ENCODE measurements at regions not wholly inside any gene's neighbourhood (a gene's known extent, or its start where the extent isn't known, plus 50 kb on each side); places are given as distances from the start of the nearest gene placed in this dataset.
"Not testable (repeated sequence)": the region's sequence is repeated elsewhere in the genome, so short reads cannot be mapped to it uniquely, and the experiment has no call there.

DNA sequence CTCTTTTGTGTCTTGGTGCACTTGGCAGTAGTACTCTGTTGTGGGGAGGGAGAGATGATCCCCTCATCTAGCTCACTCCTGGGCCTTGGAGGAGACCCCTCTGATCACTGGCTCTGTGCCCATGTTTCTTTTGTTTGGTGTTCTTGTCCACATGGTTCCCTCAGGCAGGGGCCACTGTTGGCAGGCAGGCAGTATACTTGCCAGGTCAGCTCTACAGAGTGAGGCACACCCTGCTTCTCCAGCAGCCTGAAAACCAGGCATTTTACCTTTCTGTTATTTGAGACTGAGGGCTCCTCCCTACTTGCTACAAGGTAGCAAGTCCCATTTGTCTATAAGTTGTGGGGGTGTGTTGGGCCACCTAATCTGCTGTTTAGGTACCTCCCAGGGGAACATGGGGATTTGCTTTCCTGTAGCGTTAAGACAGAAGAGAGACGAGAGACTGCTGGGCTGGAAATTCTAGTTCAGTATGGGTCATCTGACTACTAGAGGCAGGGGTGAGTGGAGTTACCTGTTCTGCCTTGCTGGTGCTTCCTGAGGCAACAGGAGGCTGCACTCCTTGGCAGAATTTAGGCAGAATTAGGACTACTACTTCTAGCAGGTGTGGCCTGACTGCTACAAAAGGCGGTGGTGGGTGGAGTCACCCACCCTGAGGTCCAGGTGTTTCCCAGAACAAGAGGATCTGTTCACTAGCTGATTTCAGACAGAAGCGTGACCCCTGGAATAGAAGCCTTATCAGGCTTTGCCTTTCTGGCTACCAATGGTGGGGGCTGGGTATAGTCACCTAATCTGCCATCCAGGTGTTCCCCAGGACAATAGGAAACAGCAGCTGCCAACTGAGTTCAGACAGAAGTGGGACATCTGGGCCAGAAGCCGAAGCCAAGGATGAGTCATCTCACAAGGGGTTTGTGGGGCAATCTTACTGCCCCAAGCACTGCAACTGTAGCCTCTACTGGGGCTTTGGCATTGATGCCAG is 843.0 kb upstream of the ATXN8OS start:
- FAIRE-seq, result no peak

DNA sequence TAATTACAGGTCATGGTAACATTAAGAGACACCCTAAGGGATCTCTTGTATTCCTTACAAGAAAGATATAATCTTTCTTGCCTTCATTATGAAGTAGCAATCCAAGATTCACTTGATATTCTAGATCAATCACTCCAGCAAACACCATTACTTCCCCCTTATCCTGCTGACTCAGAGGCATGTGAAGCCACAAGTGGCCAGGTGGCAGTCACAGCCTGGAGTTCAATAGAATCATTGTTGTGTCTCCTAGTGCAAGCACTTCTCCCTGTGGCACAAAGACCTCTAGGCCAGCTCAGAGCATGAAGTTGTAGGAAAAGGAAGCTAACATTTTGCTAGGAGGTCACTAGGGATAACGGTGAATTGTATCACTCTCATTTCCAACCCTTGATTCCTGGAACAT is 864.3 kb upstream of the ATXN8OS start:
- no peak for FAIRE-seq

DNA sequence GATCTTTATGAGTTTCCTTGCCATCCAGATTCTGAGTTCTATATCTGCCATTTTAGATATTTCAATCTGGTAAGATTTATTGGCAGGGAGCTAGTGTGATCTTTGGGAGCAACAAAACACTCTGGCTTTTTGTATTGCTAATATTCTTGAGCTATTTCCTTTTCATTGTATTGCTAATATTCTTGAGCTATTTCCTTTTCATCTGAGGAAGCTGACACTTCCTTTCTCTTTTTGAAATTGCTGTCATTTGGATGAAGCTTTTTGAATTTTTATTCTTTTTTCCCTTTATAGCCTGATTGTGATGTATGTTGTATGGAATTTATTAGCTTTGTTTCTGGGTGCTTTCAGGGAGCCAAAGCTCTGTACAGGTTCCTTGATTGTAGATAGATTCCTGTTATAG is 873.5 kb upstream of the ATXN8OS start:
- FAIRE-seq, result no peak

DNA sequence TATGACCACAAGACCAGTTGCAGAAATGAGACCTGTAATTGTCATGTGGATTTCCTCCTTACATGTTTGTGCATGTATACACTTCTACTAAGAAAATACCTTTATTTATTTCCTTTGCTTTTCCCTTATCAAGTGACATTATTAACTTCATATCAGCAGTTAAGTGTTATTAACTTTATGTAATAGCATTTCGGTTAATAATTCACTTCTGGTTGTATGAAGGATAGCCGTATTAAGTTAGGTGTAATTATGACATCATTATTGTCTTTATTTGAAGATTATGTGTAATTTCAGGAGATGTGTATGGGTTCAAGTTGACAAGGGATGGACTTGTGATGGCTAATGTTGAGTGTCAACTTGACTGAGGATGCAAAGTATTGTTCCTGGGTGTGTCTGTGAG is 881.2 kb upstream of the ATXN8OS start:
- no peak for FAIRE-seq

DNA sequence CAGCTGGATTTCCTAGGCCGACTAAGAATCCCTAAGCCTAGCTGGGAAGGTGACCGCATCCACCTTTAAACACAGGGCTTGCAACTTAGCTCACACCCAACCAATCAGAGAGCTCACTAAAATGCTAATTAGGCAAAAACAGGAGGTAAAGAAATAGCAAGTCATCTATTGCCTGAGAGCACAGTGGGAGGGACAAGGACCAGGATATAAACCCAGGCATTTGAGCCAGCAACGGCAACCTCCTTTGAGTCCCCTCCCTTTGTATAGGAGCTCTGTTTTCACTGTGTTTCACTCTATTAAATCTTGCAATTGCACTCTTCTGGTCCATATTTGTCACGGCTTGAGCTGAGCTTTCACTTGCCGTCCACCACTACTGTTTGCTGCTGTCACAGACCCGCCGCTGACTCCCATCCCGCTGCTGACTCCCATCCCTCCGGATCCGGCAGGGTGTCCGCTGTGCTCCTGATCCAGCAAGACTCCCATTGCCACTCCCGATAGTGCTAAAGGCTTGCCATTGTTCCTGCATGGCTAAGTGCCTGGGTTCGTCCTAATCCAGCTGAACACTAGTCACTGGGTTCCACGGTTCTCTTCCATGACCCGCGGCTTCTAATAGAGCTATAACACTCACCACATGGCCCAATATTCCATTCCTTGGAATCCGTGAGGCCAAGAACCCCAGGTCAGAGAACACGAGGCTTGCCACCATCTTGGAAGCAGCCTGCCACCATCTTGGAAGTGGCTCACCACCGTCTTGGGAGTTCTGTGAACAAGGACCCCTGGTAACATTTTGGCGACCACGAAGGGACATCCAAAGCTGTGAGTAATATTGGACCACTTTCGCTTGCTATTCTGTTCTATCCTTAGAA is 885.8 kb upstream of the ATXN8OS start:
- FAIRE-seq, result not testable (repeated sequence)

DNA sequence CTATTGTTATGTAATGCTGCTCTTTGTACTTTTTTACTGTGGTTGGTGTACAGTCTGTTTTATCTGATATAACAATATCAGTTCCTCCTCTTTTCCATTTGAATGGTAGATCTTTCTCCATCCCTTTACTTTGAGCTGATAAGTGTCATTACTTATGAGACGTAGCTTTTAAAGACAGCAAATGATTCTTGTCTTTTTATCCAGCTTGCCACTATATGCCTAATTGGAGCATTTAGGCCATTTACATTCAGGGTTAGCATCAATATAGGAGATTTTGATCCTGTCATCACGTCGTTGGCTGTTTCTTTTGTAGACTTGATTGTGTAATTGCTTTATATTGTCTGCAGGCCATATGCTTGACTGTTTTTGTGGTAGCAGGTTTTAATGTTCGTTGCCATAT is 894.2 kb upstream of the ATXN8OS start:
- no peak for FAIRE-seq

DNA sequence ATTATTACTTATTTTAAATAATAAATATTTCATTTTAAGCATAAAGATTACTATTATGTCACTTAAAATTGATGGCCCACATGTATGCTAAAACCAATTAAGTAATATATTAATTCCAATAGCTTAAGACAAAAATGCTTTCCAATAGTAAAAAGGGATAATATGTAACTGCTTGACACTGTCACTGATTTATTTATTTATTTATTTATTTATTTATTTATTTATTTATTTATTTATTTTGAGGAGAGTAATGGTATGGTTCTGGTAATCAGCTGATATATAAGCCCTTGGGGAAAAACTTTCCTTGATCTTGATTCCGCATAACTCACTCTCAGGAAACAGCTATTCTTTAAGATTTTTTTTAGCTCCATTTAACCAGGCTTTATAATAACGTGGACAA is 903.0 kb upstream of the ATXN8OS start:
- FAIRE-seq, result no peak

DNA sequence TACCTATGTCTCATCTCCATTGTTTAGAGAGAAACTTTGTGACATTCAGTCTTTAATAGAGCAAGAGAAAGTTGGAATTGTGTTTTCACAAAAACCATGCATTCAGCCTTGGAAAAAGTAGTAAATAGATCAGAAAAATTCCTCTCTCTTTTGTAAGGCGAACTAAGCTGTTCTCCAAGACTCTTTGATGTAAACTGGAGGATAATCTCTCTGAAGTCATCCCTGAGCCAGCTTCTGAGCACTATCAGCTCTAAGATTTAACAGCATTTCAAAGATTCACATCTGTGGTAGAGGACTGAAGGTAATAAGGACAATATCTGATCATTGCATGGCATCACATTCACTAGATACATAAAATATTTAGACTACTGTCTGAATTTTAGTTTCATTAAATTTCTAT is 904.6 kb upstream of the ATXN8OS start:
- no peak for FAIRE-seq

DNA sequence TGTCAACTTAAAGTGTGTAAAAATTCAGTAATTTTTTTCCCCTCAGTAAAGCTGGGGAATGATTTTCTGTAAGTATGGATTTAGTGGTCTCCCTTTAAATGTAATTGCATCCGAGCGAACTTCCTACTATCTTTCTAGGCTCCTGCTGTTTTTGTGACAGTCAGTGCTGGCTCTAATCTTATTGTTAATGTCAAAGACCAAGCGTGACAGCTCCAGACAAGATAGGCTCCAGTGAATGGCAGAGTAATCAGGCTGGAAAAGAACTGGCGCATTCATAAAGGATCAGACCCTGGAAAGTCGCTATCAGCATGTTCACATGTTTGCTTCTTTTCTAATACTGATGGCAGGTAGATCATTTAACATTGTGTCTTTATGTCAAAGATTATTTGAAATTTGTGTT is 908.0 kb upstream of the ATXN8OS start:
- no peak for FAIRE-seq

DNA sequence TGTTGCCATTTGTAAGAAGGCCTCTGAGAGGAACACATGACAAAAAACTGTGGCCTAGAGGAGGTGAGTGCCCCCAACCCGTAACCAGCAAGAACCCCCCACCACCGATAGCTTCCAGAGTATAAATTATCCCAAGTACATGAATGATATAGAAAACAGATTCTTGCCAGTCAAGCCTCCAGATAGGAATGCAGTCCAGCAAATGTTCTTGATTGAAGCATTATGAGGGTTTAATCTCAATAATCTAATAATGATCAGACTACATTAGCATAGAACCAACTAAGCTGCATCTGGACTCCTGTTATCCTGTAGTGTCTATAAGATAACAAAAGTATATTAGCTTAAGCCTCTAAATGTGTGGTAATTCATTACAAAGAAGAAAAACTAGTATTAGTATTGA is 908.9 kb upstream of the ATXN8OS start:
- FAIRE-seq, result no peak

DNA sequence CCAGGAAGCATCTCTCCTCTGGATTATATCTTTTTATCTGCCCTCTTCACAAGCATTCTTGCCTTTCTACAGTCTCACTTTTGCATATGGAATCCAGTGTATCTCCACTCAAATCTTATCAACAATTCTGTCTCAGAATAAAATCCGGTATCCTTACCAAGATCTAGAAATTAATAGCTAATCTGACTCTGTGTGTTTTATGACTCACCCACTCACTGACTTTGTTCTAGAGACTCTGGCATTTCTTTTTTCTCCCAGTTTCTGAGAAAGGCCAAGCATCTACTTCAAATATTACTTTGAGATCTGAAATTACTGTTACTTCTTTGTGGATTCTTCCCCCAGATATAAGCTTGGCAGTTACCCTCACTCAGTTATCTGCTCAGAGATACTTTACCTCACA is 913.5 kb upstream of the ATXN8OS start:
- no peak for FAIRE-seq

DNA sequence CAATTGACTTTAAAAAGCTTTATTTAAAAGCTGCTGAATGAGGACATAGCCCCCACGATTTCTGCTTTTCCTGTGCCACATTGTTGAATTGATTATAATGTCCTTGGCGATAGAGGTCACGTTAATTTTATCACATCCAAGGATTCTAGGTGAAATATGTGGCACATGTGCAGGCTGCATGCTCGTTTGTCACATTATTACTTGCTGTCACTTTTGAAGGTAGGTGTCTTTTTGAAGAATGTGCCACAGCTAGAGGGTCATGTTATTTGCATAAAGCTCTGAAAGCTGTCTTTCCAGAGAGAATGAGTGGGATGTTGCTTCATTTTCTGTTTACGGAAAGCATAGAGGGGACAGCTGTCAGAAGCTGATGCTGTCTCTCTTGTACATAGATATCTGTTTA is 927.6 kb upstream of the ATXN8OS start:
- no peak for FAIRE-seq

DNA sequence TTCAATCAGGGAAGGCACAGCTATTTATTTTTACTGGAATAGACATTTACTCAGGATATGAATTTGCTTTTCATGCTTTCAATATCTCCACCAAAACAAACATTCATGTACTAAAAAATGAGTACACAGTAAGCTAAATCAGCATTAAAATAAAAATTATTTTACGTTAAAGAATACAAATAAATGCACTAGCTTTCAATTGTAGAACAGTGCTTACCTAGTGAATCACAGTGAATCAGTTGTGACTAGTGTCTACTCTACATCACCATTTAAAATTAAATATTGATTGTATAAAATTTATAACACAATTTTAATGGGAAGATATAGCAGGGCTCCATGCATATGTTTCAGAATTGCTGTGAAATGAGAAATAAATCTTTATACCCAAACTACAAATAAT is 929.6 kb upstream of the ATXN8OS start:
- FAIRE-seq, result no peak

DNA sequence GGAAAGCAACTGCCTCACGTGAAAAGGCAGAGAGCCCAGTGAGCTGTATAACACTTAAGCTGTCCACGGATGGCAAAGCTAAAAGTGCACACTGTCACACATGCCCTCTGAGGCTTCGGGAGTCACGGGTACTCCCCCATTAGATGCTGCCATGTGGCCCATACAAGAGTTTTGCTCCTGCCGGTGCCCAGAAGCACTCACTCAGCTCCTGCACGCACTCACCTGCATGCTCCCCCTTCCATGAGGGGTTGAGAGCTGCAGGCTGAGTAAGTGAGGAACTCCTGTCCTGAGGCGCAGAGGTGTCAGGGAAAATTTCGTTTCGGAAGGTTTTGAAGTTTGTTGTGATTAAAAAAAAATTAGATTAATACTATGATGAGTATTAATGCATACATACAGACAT is 939.2 kb upstream of the ATXN8OS start:
- FAIRE-seq, result no peak

DNA sequence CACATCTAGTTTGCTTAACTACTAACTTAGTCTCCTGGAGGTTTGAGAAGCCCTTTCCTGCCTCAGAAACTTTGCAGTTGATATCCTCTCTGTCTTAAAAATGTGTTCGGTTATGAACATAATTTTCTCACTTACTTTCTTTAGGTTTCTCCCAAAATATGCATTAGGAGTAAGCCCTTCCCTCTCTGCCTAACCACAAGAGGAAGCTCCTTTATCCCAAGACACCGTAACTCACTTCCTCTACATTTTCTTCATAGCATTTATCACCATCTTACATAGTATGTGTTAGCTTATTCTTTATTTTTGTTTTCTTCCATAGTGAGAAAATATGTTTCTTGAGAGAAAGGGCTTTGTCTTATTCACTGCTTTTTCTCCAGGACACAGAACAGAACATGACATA is 952.5 kb upstream of the ATXN8OS start:
- FAIRE-seq, result no peak

DNA sequence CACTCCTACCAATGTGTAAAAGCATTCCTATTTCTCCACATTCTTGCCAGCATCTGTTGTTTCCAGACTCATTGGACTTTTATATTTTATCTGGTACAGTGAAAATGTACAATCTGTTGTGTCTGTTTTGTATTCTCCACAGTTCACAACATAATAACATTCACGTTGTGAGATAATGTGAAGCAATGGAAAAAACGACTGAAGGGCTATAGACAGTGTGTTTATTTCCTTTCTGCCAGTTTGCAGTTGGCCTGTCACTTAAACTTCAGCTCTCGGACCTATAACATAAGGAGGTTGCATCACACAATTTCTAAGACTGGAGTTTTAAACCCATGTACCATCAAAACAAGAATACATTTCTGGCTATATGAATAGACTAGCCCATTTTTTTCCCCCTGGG is 965.5 kb upstream of the ATXN8OS start:
- FAIRE-seq, result no peak

DNA sequence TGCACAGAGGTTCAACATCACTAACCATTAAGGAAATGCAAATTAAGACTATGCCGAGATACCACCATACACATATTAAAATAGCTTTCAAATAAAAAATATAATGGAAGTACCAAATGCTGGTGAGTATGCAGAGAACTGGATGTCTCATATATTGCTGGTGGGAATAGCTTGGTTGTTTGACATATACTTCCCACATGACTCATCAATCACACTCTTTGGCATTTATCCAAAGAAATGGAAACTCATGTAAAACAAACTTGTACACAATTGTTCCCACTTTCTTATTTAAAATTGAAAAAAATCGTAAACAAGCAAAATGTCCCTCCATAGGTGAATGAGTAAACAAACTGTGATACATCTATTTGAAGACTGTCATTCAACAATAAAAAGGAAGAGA is 982.6 kb upstream of the ATXN8OS start:
- FAIRE-seq, result no peak

DNA sequence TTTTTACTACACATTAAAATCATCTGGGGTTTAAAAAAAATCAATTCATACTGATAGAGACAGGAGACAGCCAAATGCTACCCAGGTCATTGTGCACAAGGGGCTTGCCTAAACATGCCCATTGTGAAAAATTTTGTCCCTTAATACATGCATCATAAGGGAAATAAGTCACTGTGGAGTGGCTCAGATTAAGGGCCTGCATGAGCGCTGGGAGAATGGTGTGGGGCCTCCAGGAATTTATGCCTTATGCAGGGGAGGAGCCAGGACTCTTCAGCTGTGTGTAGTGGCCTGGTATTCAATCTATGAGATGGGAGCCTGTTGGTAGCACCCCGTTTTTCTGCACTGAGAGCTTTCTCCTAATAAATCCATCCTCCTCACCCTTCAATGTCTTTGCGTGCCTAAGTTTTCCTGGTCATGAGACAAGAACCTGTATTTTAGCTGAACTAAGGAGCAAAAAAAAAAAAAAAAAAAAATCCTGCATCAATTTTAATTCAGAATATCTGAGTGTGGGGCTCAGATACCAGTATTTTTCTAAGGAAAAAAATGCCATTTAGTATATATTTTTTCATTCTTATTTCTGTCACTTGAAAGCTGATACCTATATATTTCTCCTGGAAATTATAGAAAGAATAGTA is 997.6 kb upstream of the ATXN8OS start:
- no peak for FAIRE-seq

DNA sequence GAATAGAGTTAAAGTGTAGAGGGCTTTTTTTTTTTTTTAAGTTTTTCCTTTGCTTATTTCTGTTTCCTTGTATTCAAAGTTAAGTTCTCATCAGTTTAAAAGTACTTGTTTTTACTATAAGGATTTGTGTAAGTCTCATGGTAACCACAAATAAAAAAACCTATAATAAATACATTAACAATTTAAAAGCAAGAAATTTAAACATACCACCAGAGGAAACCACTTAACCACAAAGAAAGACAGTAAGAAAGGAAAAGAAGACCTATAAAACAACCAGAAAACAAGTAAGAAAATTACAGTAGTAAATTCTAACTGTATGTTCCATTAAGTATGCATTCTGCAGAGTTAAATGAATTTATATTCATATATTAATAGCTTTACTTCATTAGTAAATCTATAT is 999.1 kb upstream of the ATXN8OS start:
- FAIRE-seq, result peak; percentile 8

DNA sequence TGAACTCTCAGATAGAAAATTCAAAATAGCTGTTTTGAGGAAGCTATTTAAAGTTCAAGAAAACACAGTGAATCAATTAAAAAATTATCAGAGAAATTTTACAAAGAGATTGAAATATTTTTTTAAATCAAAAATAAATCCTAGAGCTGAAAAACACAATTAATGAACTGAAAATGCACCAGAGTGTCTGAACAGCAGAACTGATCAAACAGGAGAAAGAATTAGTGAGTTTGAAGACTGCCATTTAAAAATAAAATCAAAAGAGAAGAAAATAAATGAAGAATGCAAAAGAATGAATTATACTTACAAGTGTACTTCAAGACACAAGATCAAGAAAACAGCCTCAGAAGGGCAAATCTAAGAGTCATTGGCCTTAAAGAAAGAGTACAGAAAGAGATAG is 1000.2 kb upstream of the ATXN8OS start:
- FAIRE-seq, result no peak

DNA sequence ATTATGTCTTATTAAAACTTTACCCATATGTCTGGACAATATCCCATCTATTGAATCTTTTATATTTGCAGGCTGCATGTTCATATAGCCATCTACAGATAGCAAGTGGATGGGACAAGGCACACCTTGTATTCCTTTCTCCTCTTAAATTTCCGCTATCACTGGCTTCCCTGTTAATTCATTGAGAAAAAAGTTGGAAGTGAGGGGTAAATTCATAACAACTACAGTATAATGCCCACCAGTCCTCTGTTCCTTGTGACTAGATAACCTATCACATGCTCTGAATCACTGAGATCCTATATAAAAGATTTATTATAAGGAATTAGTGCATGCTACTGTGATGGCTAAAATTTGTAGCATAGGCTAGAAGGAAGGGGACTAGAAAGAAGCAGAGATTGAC is 1005.8 kb upstream of the ATXN8OS start:
- no peak for FAIRE-seq

DNA sequence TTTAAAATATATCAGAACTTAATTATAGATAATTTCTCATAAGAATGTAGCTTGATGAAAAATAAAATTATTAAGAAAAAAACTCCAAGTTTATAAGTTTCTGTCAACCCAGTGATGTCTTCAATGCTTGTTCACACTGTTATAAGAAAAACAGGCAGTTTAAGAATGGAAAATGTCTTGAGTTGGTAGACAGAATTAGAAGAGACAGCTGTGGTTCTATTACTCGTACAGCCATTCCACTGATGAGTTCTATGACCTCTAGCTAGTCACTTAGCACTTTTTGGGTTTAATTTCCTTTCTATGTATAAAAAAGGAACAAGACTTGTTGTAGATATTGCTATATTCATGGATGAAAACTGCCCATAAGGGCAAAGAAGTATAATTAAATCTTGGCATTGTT is 1013.1 kb upstream of the ATXN8OS start:
- FAIRE-seq, result no peak

DNA sequence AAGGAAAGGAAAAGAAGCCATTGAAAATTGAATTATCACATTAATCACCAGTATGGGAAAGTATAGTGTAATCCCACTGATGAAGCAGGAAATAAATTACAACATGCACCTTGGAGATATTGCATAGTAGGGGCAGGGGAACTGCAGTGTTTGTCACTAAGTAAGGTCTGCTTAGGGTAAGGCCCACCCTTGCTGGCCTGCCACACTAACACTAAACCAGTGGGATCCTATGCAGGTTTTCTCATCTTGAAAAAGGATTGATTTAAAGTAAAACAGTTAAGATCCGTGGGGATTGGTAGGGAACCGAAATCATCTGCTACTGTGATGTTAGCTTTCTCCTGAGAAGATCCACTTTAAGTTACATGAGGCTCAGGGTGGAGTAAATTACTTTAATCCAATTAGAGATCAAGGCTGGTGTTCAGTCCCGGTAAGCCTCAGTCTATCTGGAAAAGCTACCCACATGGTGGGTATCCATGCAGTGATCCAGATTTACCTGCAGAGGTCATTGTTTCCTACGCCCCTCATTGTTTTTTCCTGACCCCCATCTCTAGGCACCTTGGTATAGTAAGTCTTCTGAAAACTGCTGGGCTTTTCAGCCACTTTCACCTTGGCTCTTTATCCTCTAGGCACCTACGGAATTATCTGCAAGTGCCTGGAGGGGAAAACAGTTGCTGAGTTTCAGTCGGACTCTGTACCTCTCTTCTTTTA is 1014.9 kb upstream of the ATXN8OS start:
- FAIRE-seq, result no peak

All from G401.6 (cell line).